Esophagus squamous epithelium (tissue), 5 donors: ENCODE measurements at regions not wholly inside any gene's neighbourhood (a gene's known extent, or its start where the extent isn't known, plus 50 kb on each side); places are given as distances from the start of the nearest gene placed in this dataset.

Experiments
- DNase-seq: peaks from one replicate; lab custom pipeline; 2025; lab: John Stamatoyannopoulos, UW
- H3K27ac ChIP-seq, 4 donors: fragments of 200-600 bp; sonication (generic); one replicate each; pipeline ENCODE4 v1.5.1; 2016 to 2019; ENCODE audit warnings: mild to moderate bottlenecking in 1 of 4
- H3K27me3 ChIP-seq, 4 donors: fragments of 200-600 bp; sonication (generic); 1 replicate in 3 of 4; 2 replicates in 1 of 4; pipeline versions ENCODE4 v1.5.1 to v1.6.0; 2017 to 2021; ENCODE audit warnings: antibody characterized with exemption in 1 of 4
- H3K36me3 ChIP-seq, 3 donors: fragments of 200-600 bp; sonication (generic); one replicate each; pipeline ENCODE4 v1.5.1; 2016 to 2019
- H3K4me1 ChIP-seq, 3 donors: fragments of 200-600 bp; sonication (generic); one replicate each; pipeline ENCODE4 v1.5.1; 2017 to 2019
- H3K4me3 ChIP-seq, 4 donors: fragments of 200-600 bp; sonication (generic); 1 replicate in 3 of 4; 2 replicates in 1 of 4; pipeline ENCODE4 v1.5.1; 2016 to 2019; ENCODE audit warnings: mild to moderate bottlenecking in 2 of 4, moderate library complexity in 1 of 4
- H3K9me3 ChIP-seq, 3 donors: fragments of 200-600 bp; sonication (generic); one replicate each; pipeline ENCODE4 v1.5.1; 2016 to 2019
- POLR2A ChIP-seq, 4 donors: fragments of 450-650 bp; IDR thresholded peaks; one replicate each; pipeline ENCODE4 v1.6.1; 2017; ENCODE audit warnings: antibody characterized with exemption in 4 of 4, mild to moderate bottlenecking in 4 of 4, moderate library complexity in 3 of 4
- WGBS, 2 donors: methylation state at CpG; one replicate each; pipeline ENCODE4 v1.1.5; 2018; 5-methylcytosine and 5-hydroxymethylcytosine counted together
- intact Hi-C: fragments of 100-400 bp; cut with DNase I; formaldehyde crosslinking; loops from one replicate; pipeline ENCODE4 v1.15.0; 2022
- TF ChIP-seq, protein P1 (sequence below), 6 experiments: fragments of 450-650 bp in 4 of 6; fragments of 200-600 bp in 2 of 6; sonication (generic) in 2 of 6; IDR thresholded peaks; one replicate each; pipeline ENCODE4 v1.5.1; 2016 to 2019; ENCODE audit warnings: antibody characterized with exemption in 6 of 6, mild to moderate bottlenecking in 4 of 6, moderate library complexity in 4 of 6
- donor health status: DM: yes; HTN: yes; CAD: no.

DNA sequence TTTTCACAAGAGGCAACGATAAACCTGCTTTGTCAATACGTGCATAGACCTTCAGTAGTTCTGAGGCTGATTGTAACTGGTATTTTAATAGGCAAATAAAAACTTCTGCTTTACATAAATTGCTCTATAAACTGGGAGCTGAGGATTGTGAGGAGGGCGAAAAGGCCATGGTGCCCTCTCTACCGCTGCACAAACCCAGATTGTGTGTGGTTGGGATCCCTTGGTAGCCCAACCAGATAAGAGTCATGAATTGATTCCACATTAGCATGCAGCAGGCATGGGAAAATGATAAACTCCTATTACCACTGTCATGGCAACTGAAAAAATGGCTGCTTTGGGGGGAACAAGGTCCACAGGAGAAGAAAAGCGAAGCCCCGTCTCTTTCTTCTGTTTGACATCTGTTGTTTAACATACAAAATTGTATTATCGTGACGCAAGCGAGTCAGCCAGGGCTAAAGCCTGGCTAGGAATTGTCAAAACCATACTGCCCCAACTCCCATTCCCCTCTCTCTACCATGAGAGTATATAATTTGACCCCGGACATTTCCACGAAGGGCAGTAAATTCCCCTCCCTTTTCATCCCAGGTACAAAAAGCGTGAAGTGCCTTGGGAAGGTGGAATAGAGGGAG lies 157.8 kb upstream of the SALL4 start:
- H3K9me3 ChIP-seq, result no peaks in the 10 kb centered on the region
- no peaks in the 10 kb centered on the region for H3K4me1 ChIP-seq
- intact Hi-C loops, result no loop called here
- DNase-seq, result no peak
- no peaks in the 10 kb centered on the region for H3K27me3 ChIP-seq
- H3K27ac ChIP-seq, result no peak overlapping the region
- no peaks in the 10 kb centered on the region for H3K36me3 ChIP-seq
- H3K4me3 ChIP-seq, result no peak overlapping the region
- WGBS, 2 donors, result 87 to 93% methylated on average over 10 to 12 of the region's 12 CpGs
- TF ChIP-seq, protein P1, sequence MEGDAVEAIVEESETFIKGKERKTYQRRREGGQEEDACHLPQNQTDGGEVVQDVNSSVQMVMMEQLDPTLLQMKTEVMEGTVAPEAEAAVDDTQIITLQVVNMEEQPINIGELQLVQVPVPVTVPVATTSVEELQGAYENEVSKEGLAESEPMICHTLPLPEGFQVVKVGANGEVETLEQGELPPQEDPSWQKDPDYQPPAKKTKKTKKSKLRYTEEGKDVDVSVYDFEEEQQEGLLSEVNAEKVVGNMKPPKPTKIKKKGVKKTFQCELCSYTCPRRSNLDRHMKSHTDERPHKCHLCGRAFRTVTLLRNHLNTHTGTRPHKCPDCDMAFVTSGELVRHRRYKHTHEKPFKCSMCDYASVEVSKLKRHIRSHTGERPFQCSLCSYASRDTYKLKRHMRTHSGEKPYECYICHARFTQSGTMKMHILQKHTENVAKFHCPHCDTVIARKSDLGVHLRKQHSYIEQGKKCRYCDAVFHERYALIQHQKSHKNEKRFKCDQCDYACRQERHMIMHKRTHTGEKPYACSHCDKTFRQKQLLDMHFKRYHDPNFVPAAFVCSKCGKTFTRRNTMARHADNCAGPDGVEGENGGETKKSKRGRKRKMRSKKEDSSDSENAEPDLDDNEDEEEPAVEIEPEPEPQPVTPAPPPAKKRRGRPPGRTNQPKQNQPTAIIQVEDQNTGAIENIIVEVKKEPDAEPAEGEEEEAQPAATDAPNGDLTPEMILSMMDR (IDR thresholded peaks at IDR 0.05), result no peak
- no peak for TF ChIP-seq POLR2A (IDR thresholded peaks at IDR 0.05)

DNA sequence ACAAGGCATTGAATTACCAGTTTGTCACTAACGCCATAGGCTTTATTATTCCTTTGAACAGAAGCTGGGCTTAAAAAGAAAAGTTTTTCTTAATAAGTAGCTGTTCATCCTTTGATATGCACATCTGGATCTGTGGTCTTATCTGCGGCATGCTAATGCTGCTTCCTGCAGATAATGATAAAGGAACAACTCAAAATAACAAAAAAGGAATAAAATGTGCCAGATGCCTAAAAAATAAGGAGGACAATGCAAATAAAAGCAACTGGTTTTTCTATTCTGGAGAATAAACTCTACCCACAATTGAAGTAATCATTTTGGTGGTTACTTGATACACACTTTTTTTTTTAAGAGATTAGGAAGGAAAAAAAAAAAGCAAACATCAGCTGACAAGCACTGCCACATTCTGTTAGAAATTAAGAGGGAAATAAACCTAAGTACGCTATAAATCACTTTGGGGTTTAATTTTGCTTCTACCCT lies 156.8 kb upstream of the SALL4 start:
- TF ChIP-seq, protein P1 (IDR thresholded peaks at IDR 0.05), result no peak
- no peak for TF ChIP-seq POLR2A (IDR thresholded peaks at IDR 0.05)
- intact Hi-C loops, result no loop called here

DNA sequence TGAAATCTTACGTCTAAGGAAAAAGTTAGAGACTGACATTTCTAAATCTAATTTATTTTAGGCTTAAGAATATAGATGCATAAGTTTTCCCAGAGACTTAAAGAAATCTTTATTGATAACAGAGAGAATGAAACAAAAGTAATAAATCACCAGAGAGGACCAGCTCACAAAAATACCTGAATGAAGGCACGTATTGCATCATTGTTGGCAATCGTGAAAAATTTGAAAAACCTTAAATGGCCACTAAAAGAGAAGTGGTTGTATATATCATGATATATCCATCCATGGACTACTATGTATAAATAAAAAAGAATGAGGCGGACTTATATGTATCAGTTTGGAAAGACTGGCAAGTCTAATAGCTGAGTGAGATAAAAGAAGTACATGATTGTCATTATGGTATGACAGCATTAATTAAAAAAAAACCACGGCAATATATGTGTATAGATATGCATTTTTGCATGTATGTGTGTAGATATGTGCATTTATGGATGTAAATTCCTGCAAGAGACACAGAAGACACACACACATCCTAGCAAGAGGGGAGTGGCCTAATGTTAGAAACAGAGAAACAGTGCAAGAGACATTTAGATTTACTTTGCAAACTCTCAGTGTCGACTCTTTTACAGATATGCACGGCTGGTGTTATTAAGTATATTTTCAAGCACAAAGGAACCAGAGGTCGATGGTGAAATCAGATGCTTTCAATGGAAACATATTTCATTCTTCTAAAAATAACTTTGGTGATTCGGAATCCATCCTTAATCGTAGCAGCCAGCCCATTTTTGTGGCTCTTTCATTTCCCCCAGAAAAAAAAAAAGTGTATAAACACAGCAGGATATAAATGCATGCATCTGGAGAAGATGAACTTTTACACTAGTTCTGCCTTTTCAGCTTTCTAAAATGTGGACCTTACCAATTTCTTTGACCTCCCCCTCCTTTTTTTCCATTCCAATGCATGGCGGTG lies 156.1 kb upstream of the SALL4 start:
- Histone ChIP-seq H3K4me1 (no peaks in the 10 kb centered on the region), H3K4me3 (no peak overlapping the region), H3K9me3 (no peaks in the 10 kb centered on the region), H3K27ac (no peak overlapping the region), H3K27me3 (no peaks in the 10 kb centered on the region), H3K36me3 (no peaks in the 10 kb centered on the region)
- WGBS, 2 donors, result 47 to 49% methylated on average over 11 of the region's 11 CpGs
- TF ChIP-seq POLR2A (IDR thresholded peaks at IDR 0.05), result no peak
- TF ChIP-seq, protein P1 (IDR thresholded peaks at IDR 0.05), result no peak
- intact Hi-C loops, result no loop called here
- no peak for DNase-seq

More for the DNA sequence above, 156.8 kb upstream of the SALL4 start:
- Histone ChIP-seq H3K9me3 (no peaks in the 10 kb centered on the region), H3K4me1 (no peaks in the 10 kb centered on the region), H3K4me3 (no peak overlapping the region), H3K27ac (no peak overlapping the region), H3K36me3 (no peaks in the 10 kb centered on the region), H3K27me3 (no peaks in the 10 kb centered on the region)
- WGBS, 2 donors, result 63 to 72% methylated on average over 3 of the region's 3 CpGs
- no peak for DNase-seq

DNA sequence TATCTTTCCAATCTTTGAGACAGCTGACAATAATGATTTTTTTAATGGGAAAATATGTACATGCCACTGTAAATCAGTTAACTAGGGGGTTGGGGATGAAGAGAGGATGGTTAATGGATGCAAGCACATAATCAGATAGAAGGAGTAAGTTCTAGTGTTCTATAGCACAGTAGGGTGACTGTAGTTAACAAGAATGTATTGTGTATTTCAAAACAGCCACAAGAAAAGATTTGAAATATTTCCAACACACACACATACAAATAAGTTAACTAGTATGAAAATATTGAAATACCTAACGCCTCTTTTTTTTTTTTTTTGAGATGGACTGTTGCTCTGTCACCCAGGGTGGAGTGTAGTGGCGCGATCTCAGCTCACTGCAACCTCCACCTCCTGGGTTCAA lies 153.4 kb upstream of the SALL4 start:
- H3K4me3 ChIP-seq, result no peak overlapping the region
- no peak for DNase-seq
- TF ChIP-seq, protein P1 (IDR thresholded peaks at IDR 0.05), result no peak
- no peak for TF ChIP-seq POLR2A (IDR thresholded peaks at IDR 0.05)
- H3K9me3 ChIP-seq, result no peaks in the 10 kb centered on the region
- H3K27ac ChIP-seq, result no peak overlapping the region
- intact Hi-C loops, result no loop called here
- no peaks in the 10 kb centered on the region for H3K27me3 ChIP-seq
- H3K4me1 ChIP-seq, result no peaks in the 10 kb centered on the region
- WGBS, 2 donors, result 90 to 94% methylated on average over 3 of the region's 3 CpGs
- no peaks in the 10 kb centered on the region for H3K36me3 ChIP-seq
